Keratinocyte (primary cell): ENCODE measurements at regions not wholly inside any gene's neighbourhood (a gene's known extent, or its start where the extent isn't known, plus 50 kb on each side); places are given as distances from the start of the nearest gene placed in this dataset.

Experiments used
- DNase-seq: peaks from one replicate; pipeline ENCODE4 v3.0.0-alpha.2; 2011; ENCODE audit warnings: low read depth, missing footprints, low spot score
- FAIRE-seq: peaks from 2 replicates; lab custom pipeline; 2011; peaks lifted over from hg19 to GRCh38; lab: Jason Lieb, UNC
- H2AFZ ChIP-seq: 2 replicates; pipeline ENCODE4 v1.6.0; 2012; ENCODE audit warnings: low read length, control low read depth, inconsistent platforms; ENCODE audit not compliant: control insufficient read depth
- H3K27ac ChIP-seq: 2 replicates; pipeline ENCODE4 v1.5.1; 2011; ENCODE audit warnings: low read length; ENCODE audit not compliant: control insufficient read depth, insufficient read depth
- H3K27me3 ChIP-seq: 3 replicates; pipeline ENCODE4 v1.6.0; 2011; ENCODE audit warnings: low read length; ENCODE audit not compliant: control insufficient read depth, insufficient read depth; ENCODE audit errors: extremely low read depth
- H3K36me3 ChIP-seq, 2 experiments: 2 replicates in 1 of 2; 3 replicates in 1 of 2; pipeline ENCODE4 v1.5.1; 2011; ENCODE audit warnings: low read length in 2 of 2, mild to moderate bottlenecking in 1 of 2; ENCODE audit not compliant: control insufficient read depth in 2 of 2, insufficient read depth in 2 of 2; ENCODE audit errors: extremely low read depth in 1 of 2
- H3K4me1 ChIP-seq: 3 replicates; pipeline ENCODE4 v1.5.1; 2011; ENCODE audit warnings: low read length; ENCODE audit not compliant: control insufficient read depth, insufficient read depth; ENCODE audit errors: extremely low read depth
- H3K4me2 ChIP-seq: 3 replicates; pipeline ENCODE4 v1.6.0; 2011; ENCODE audit warnings: low read depth, low read length; ENCODE audit not compliant: control insufficient read depth, insufficient read depth; ENCODE audit errors: extremely low read depth
- H3K4me3 ChIP-seq, 3 experiments: fragments of 200-600 bp in 1 of 3; sonication (generic) in 1 of 3; 2 replicates in 2 of 3; 3 replicates in 1 of 3; pipeline ENCODE4 v1.5.1; 2011 to 2016; ENCODE audit warnings: low read length in 3 of 3, mild to moderate bottlenecking in 3 of 3, control low read depth in 2 of 3, inconsistent platforms in 1 of 3, low read depth in 1 of 3, mixed read lengths in 1 of 3, mixed run types in 1 of 3, moderate library complexity in 1 of 3; ENCODE audit not compliant: control insufficient read depth in 2 of 3, insufficient read depth in 2 of 3; ENCODE audit errors: extremely low read depth in 1 of 3
- H3K79me2 ChIP-seq: 2 replicates; pipeline ENCODE4 v1.6.0; 2012; ENCODE audit warnings: low read length; ENCODE audit not compliant: control insufficient read depth, insufficient read depth
- H3K9ac ChIP-seq: 3 replicates; pipeline ENCODE4 v1.6.0; 2011; ENCODE audit warnings: low read length; ENCODE audit not compliant: control insufficient read depth, insufficient read depth; ENCODE audit errors: extremely low read depth
- H3K9me1 ChIP-seq: 3 replicates; pipeline ENCODE4 v1.6.0; 2011; ENCODE audit warnings: low read length; ENCODE audit not compliant: control insufficient read depth, insufficient read depth; ENCODE audit errors: extremely low read depth
- H3K9me3 ChIP-seq: 2 replicates; pipeline ENCODE4 v1.5.1; 2012; ENCODE audit warnings: low read depth, low read length; ENCODE audit not compliant: control insufficient read depth
- H4K20me1 ChIP-seq: 3 replicates; pipeline ENCODE4 v1.6.0; 2011; ENCODE audit warnings: low read length; ENCODE audit not compliant: control insufficient read depth, insufficient read depth; ENCODE audit errors: extremely low read depth
- CTCF ChIP-seq, 3 experiments: IDR thresholded peaks in 1 of 3; conservative IDR thresholded peaks in 1 of 3; optimal IDR thresholded peaks in 1 of 3; 2 replicates in 2 of 3; 3 replicates in 1 of 3; pipeline versions ENCODE3 to v1.5.1; 2011; ENCODE audit warnings: low read length in 3 of 3, mild to moderate bottlenecking in 3 of 3, moderate library complexity in 2 of 3, control low read depth in 1 of 3, inconsistent platforms in 1 of 3; ENCODE audit not compliant: insufficient read depth in 2 of 3; ENCODE audit errors: extremely low read depth in 1 of 3
- EZH2 ChIP-seq: IDR thresholded peaks from one replicate; pipeline ENCODE4 v1.6.1; 2012; ENCODE audit warnings: inconsistent platforms, mild to moderate bottlenecking, low read length, moderate library complexity
- dilution Hi-C: fragments of 300-500 bp; cut with MboI; formaldehyde crosslinking; loops from one replicate; pipeline ENCODE4 v1.7.0; 2020; ENCODE audit warnings: low sequenced_read_pairs; ENCODE audit not compliant: extremely low pct_ligation_motif_present

GRCh38 chr1:56225964-56226815 is 353.2 kb downstream of the PLPP3 start:
- no peaks in the 10 kb centered on the region for H3K79me2 ChIP-seq
- dilution Hi-C loops: no loop called here
- H3K36me3 ChIP-seq: no peaks in the 10 kb centered on the region
- H2AFZ ChIP-seq: no peak overlapping the region
- FAIRE-seq (no peak), DNase-seq (no peak)
- no peaks in the 10 kb centered on the region for H4K20me1 ChIP-seq
- H3K4me1 ChIP-seq: no peaks in the 10 kb centered on the region
- H3K9ac ChIP-seq: no peak overlapping the region
- no peak overlapping the region for H3K4me3 ChIP-seq
- no peak overlapping the region for H3K4me2 ChIP-seq
- no peaks in the 10 kb centered on the region for H3K9me3 ChIP-seq
- H3K9me1 ChIP-seq: no peaks in the 10 kb centered on the region
- TF ChIP-seq CTCF (optimal IDR thresholded peaks at IDR 0.05 in 1 of 3, IDR thresholded peaks at IDR 0.05 in 1 of 3, conservative IDR thresholded peaks at IDR 0.05 in 1 of 3; ENCODE audit: extremely low read depth in 1 of 3, insufficient read depth in 2 of 3, low read length in 3 of 3) (no peak), EZH2 (no peak)
- no peak overlapping the region for H3K27ac ChIP-seq
- H3K27me3 ChIP-seq: no peaks in the 10 kb centered on the region

- H3K4me2 ChIP-seq: no peak overlapping the region
- no peaks in the 10 kb centered on the region for H3K27me3 ChIP-seq
- H3K4me3 ChIP-seq: no peak overlapping the region
- TF ChIP-seq EZH2: no peak
- no peak overlapping the region for H3K9ac ChIP-seq
- H3K36me3 ChIP-seq: no peaks in the 10 kb centered on the region
- no peak for FAIRE-seq
- no peaks in the 10 kb centered on the region for H4K20me1 ChIP-seq
- H3K9me1 ChIP-seq: no peaks in the 10 kb centered on the region
- no peaks in the 10 kb centered on the region for H3K79me2 ChIP-seq
- dilution Hi-C loops: loop anchor here (25.0 kb wide), 1 partner anchor 712 kb away; no protein-coding TSS in a partner anchor
- H3K4me1 ChIP-seq: no peaks in the 10 kb centered on the region
- no peak for DNase-seq
- no peak overlapping the region for H2AFZ ChIP-seq
- H3K27ac ChIP-seq: no peak overlapping the region
- no peaks in the 10 kb centered on the region for H3K9me3 ChIP-seq
Observed at GRCh38 chr1:56223968-56224367, 355.4 kb downstream of the PLPP3 start.
